HL-60 (cell line): ENCODE measurements at regions not wholly inside any gene's neighbourhood (a gene's known extent, or its start where the extent isn't known, plus 50 kb on each side); places are given as distances from the start of the nearest gene placed in this dataset.

ENCODE experiments used
- DNase-seq, 2 experiments: peaks; one replicate each; pipeline ENCODE4 v3.0.0-alpha.2; 2010 to 2020; ENCODE audit warnings: low read depth in 1 of 2, low spot score in 1 of 2
- H3K27ac ChIP-seq: fragments of 250-450 bp; sonication (Bioruptor Pico); replicated peaks from 2 replicates; pipeline ENCODE4 v1.5.1; 2020; ENCODE audit warnings: mild to moderate bottlenecking, moderate library complexity
- H3K27me3 ChIP-seq: fragments of 250-450 bp; sonication (Bioruptor Pico); 2 replicates; pipeline ENCODE4 v1.5.1; 2021; ENCODE audit warnings: mild to moderate bottlenecking, moderate library complexity; ENCODE audit not compliant: insufficient read depth, poor library complexity, severe bottlenecking
- H3K4me3 ChIP-seq: replicated peaks from 2 replicates; pipeline ENCODE4 v1.5.1; 2011; ENCODE audit warnings: mild to moderate bottlenecking, control low read depth, low read length; ENCODE audit not compliant: insufficient read depth
- GABPA ChIP-seq: IDR thresholded peaks from 2 replicates; pipeline ENCODE4 v1.6.1; 2012; ENCODE audit warnings: low read depth
- POLR2AphosphoS5 ChIP-seq: IDR thresholded peaks from 2 replicates; pipeline ENCODE4 v1.6.1; 2012; ENCODE audit warnings: low read depth
- SPI1 ChIP-seq: IDR thresholded peaks from 2 replicates; pipeline ENCODE4 v1.6.1; 2012; ENCODE audit warnings: low read depth, mild to moderate bottlenecking, borderline replicate concordance
- TF ChIP-seq, protein P1 (sequence below): IDR thresholded peaks from one replicate; pipeline ENCODE4 v1.5.1; 2011; ENCODE audit warnings: low read length, control low read depth, inconsistent platforms; ENCODE audit not compliant: insufficient read depth
- TF ChIP-seq, protein P2 (sequence below): IDR thresholded peaks from 2 replicates; pipeline ENCODE4 v1.6.1; 2012; ENCODE audit warnings: low read depth; ENCODE audit not compliant: insufficient replicate concordance

DNA sequence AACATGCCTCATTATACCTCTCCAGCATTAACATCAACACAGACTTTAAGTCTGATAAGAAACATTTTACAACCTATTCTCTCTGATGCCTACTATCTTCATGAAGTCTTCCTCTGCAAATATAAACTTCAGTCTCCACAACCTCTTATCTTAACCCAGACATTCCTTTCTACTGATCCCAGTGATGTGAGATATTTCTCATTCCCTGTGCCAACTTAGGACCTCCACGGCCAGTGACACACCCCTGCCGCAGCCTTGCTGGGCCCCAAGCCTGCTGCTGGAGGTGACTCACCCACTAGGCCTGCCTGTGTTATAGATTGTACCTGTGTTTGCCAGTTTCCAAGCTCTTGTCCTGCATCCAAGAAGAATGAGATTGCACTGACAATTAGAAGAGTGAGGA is 734.5 kb upstream of the CADM2 start:
- Histone ChIP-seq H3K27ac (no peak overlapping the region), H3K27me3 (no peaks in the 10 kb centered on the region), H3K4me3 (no peak overlapping the region)
- TF ChIP-seq, protein P1, sequence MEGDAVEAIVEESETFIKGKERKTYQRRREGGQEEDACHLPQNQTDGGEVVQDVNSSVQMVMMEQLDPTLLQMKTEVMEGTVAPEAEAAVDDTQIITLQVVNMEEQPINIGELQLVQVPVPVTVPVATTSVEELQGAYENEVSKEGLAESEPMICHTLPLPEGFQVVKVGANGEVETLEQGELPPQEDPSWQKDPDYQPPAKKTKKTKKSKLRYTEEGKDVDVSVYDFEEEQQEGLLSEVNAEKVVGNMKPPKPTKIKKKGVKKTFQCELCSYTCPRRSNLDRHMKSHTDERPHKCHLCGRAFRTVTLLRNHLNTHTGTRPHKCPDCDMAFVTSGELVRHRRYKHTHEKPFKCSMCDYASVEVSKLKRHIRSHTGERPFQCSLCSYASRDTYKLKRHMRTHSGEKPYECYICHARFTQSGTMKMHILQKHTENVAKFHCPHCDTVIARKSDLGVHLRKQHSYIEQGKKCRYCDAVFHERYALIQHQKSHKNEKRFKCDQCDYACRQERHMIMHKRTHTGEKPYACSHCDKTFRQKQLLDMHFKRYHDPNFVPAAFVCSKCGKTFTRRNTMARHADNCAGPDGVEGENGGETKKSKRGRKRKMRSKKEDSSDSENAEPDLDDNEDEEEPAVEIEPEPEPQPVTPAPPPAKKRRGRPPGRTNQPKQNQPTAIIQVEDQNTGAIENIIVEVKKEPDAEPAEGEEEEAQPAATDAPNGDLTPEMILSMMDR: no peak
- no peak for TF ChIP-seq SPI1
- no peak for TF ChIP-seq POLR2AphosphoS5
- no peak for TF ChIP-seq GABPA
- TF ChIP-seq, protein P2, sequence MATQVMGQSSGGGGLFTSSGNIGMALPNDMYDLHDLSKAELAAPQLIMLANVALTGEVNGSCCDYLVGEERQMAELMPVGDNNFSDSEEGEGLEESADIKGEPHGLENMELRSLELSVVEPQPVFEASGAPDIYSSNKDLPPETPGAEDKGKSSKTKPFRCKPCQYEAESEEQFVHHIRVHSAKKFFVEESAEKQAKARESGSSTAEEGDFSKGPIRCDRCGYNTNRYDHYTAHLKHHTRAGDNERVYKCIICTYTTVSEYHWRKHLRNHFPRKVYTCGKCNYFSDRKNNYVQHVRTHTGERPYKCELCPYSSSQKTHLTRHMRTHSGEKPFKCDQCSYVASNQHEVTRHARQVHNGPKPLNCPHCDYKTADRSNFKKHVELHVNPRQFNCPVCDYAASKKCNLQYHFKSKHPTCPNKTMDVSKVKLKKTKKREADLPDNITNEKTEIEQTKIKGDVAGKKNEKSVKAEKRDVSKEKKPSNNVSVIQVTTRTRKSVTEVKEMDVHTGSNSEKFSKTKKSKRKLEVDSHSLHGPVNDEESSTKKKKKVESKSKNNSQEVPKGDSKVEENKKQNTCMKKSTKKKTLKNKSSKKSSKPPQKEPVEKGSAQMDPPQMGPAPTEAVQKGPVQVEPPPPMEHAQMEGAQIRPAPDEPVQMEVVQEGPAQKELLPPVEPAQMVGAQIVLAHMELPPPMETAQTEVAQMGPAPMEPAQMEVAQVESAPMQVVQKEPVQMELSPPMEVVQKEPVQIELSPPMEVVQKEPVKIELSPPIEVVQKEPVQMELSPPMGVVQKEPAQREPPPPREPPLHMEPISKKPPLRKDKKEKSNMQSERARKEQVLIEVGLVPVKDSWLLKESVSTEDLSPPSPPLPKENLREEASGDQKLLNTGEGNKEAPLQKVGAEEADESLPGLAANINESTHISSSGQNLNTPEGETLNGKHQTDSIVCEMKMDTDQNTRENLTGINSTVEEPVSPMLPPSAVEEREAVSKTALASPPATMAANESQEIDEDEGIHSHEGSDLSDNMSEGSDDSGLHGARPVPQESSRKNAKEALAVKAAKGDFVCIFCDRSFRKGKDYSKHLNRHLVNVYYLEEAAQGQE: no peak
- DNase-seq: no peak

DNA sequence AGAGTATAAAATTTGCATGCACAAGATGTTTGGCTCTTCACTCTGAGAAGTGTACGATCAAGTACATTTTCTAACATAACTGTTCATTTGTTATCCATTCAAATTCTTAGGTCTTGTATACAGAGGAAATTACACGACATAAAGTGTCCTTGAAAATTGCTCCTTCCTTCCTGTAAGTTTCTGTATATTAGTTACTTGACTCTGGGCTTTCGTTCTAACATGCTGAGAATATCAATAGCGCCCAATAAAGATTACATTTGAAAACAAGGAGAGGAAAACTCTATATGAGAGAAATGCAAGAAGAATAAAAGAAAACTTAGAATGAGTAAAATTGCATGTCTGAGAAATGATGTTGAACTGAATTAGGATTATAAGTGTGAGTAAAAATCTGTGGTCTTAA is 722.5 kb upstream of the CADM2 start:
- TF ChIP-seq SPI1: no peak
- no peak for TF ChIP-seq POLR2AphosphoS5
- no peak for TF ChIP-seq GABPA
- TF ChIP-seq, protein P2: no peak
- TF ChIP-seq, protein P1: no peak
- no peak overlapping the region for H3K27ac ChIP-seq
- H3K27me3 ChIP-seq: no peaks in the 10 kb centered on the region
- H3K4me3 ChIP-seq: no peak overlapping the region
- DNase-seq: no peak

DNA sequence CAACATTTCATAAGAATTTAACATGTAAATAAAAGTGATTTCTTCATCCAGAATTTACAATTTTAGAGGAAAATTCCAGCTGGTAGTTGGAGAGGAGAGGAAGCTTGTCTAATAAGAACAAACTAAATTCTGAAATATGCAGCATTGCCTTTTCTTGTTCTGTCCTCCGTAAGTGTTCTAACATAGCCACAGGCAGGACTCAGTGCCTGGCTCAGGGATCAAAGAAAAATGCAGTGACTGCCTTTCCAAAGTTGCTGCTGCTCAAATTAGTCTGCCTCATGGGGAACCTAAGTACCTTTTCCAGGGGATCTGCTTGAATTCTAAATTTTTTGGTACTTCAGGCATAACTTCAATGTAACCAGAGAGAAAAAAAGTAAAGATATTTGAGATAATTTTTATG is 713.0 kb upstream of the CADM2 start:
- Histone ChIP-seq H3K27ac (no peak overlapping the region), H3K27me3 (no peaks in the 10 kb centered on the region), H3K4me3 (no peak overlapping the region)
- no peak for TF ChIP-seq GABPA
- no peak for DNase-seq

DNA sequence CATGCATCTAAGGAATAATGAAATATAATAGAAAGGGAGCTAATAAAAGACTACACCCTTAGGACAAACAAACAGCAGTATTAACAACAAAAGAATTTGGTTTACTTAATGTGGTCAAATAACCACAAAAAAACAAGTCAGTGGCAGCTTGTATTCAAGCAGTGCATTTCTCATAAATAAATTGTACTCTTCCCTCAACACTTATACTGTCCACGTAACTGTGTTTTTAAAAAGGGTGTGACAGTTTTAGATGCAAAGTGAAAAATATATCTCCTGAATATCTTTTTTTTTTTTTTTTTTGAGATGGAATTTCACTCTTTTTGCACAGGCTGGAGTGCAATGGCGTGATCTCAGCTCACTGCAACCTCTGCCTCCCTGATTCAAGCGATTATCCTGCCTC is 698.2 kb upstream of the CADM2 start:
- DNase-seq: no peak
- no peaks in the 10 kb centered on the region for H3K27me3 ChIP-seq
- no peak overlapping the region for H3K4me3 ChIP-seq
- no peak overlapping the region for H3K27ac ChIP-seq
- TF ChIP-seq, protein P2: no peak
- TF ChIP-seq SPI1 (no peak), GABPA (no peak), POLR2AphosphoS5 (no peak)
- TF ChIP-seq, protein P1: no peak
